Vagina (tissue), 2 donors: ENCODE measurements at regions not wholly inside any gene's neighbourhood (a gene's known extent, or its start where the extent isn't known, plus 50 kb on each side); places are given as distances from the start of the nearest gene placed in this dataset.
"Not testable (repeated sequence)": the region's sequence is repeated elsewhere in the genome, so short reads cannot be mapped to it uniquely, and the experiment has no call there.

Experiments
- POLR2A ChIP-seq, 2 donors: fragments of 450-650 bp; IDR thresholded peaks; one replicate each; pipeline ENCODE4 v1.6.1; 2017; ENCODE audit warnings: antibody characterized with exemption in 2 of 2, mild to moderate bottlenecking in 2 of 2, moderate library complexity in 2 of 2
- POLR2AphosphoS5 ChIP-seq, 2 donors: sonication (generic); formaldehyde crosslinking; IDR thresholded peaks; one replicate each; pipeline ENCODE4 v1.9.0; 2017; ENCODE audit warnings: antibody characterized with exemption in 2 of 2, mild to moderate bottlenecking in 2 of 2, low read depth in 1 of 2; ENCODE audit not compliant: insufficient read depth in 1 of 2
- TF ChIP-seq, protein P1 (sequence below), 3 experiments: fragments of 450-650 bp in 2 of 3; fragments of 200-600 bp in 1 of 3; sonication (generic) in 1 of 3; IDR thresholded peaks; one replicate each; pipeline ENCODE4 v1.5.1; 2017 to 2019; ENCODE audit warnings: antibody characterized with exemption in 3 of 3, mild to moderate bottlenecking in 2 of 3, moderate library complexity in 2 of 3

DNA sequence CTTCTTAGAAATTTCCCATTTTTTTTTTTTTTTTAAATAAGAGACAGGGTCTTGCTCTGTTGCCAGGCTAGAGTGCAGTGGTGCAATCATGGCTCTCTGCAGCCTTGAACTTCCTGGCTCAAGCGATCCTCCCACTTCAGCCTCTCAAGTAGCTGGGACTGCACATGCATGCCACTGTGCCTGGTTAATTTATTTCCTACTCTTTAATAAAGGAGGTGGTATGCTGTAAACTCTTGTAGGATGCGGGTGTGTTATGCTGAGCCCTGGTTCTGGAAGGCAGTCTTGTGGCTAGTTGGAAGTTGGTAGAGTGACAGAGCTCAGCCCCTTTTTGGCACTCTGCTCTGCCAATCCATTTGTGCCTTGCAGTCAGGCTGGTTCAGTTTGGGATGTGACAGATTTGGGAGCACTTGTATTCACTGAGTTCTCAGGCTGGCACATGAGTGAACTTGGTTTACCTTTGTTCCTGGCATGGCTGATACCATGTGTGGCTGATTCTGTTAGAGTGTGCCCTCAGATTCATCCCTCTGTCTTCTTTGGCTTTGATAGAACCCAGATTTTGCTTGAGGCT is 58.3 kb downstream of the NPIPB11 start:
- TF ChIP-seq, protein P1, sequence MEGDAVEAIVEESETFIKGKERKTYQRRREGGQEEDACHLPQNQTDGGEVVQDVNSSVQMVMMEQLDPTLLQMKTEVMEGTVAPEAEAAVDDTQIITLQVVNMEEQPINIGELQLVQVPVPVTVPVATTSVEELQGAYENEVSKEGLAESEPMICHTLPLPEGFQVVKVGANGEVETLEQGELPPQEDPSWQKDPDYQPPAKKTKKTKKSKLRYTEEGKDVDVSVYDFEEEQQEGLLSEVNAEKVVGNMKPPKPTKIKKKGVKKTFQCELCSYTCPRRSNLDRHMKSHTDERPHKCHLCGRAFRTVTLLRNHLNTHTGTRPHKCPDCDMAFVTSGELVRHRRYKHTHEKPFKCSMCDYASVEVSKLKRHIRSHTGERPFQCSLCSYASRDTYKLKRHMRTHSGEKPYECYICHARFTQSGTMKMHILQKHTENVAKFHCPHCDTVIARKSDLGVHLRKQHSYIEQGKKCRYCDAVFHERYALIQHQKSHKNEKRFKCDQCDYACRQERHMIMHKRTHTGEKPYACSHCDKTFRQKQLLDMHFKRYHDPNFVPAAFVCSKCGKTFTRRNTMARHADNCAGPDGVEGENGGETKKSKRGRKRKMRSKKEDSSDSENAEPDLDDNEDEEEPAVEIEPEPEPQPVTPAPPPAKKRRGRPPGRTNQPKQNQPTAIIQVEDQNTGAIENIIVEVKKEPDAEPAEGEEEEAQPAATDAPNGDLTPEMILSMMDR (IDR thresholded peaks at IDR 0.05), result not testable (repeated sequence)
- not testable (repeated sequence) for TF ChIP-seq POLR2AphosphoS5 (IDR thresholded peaks at IDR 0.05; ENCODE audit: insufficient read depth in 1 of 2, low read depth in 1 of 2); POLR2A (IDR thresholded peaks at IDR 0.05)
